B cell (primary cell): ENCODE measurements at regions not wholly inside any gene's neighbourhood (a gene's known extent, or its start where the extent isn't known, plus 50 kb on each side); places are given as distances from the start of the nearest gene placed in this dataset.

ENCODE experiments used
- ATAC-seq: fragments of 200-7000 bp; cut with Tn5 transposase; one replicate; pipeline ENCODE4 v1.10.0; 2021; ENCODE audit warnings: low read depth, mild to moderate bottlenecking, moderate number of reproducible peaks, moderate library complexity
- CTCF ChIA-PET: fragments of 350-600 bp; sonication (Branson Sonifier 250); formaldehyde crosslinking; loops from one replicate; lab custom pipeline; 2021; ENCODE audit warnings: antibody characterized with exemption, inconsistent platforms; lab: Charles Lee
- POLR2A ChIA-PET: fragments of 350-600 bp; sonication (Branson Sonifier 250); formaldehyde crosslinking; loops from one replicate; lab custom pipeline; 2021; ENCODE audit warnings: antibody characterized with exemption; lab: Charles Lee
- DNase-seq: peaks from one replicate; pipeline ENCODE4 v3.0.0; 2013
- H2AFZ ChIP-seq: 2 replicates; pipeline ENCODE4 v1.6.1; 2012; ENCODE audit warnings: mild to moderate bottlenecking, low read depth, low read length; ENCODE audit not compliant: insufficient read depth, poor library complexity, severe bottlenecking
- H3K27ac ChIP-seq, 2 donors: 1 replicate in 1 of 2; 2 replicates in 1 of 2; pipeline ENCODE4 v1.5.1; 2012 to 2013; ENCODE audit warnings: low read length in 2 of 2, mild to moderate bottlenecking in 2 of 2, moderate library complexity in 1 of 2
- H3K27me3 ChIP-seq, 4 experiments: fragments of 200-600 bp in 1 of 4; sonication (generic) in 1 of 4; replicated peaks in 1 of 4; 1 replicate in 2 of 4; 2 replicates in 2 of 4; pipeline versions ENCODE4 v1.6.1 to v1.7.0; 2013 to 2016; ENCODE audit warnings: low read length in 3 of 4, mild to moderate bottlenecking in 2 of 4, mixed read lengths in 1 of 4, moderate library complexity in 1 of 4; ENCODE audit not compliant: insufficient read depth in 4 of 4, control insufficient read depth in 3 of 4; ENCODE audit errors: control extremely low read depth in 1 of 4
- H3K36me3 ChIP-seq, 2 experiments: replicated peaks in 1 of 2; 1 replicate in 1 of 2; 2 replicates in 1 of 2; pipeline versions ENCODE4 v1.6.1 to v1.7.1; 2013; ENCODE audit warnings: low read length in 1 of 2; ENCODE audit not compliant: insufficient read depth in 2 of 2, control insufficient read depth in 1 of 2; ENCODE audit errors: control extremely low read depth in 1 of 2, extremely low read depth in 1 of 2
- H3K4me1 ChIP-seq, 2 donors: fragments of 200-600 bp in 1 of 2; sonication (generic) in 1 of 2; 1 replicate in 1 of 2; 2 replicates in 1 of 2; pipeline versions ENCODE4 v1.5.1 to v1.6.1; 2013 to 2017; ENCODE audit warnings: low read length in 2 of 2; ENCODE audit not compliant: control insufficient read depth in 2 of 2, insufficient read depth in 2 of 2
- H3K4me2 ChIP-seq: replicated peaks from 2 replicates; pipeline ENCODE3; 2012; ENCODE audit warnings: mild to moderate bottlenecking, low read depth, low read length; ENCODE audit not compliant: poor library complexity, severe bottlenecking
- H3K4me3 ChIP-seq, 5 experiments: fragments of 200-600 bp in 1 of 5; sonication (generic) in 1 of 5; 1 replicate in 3 of 5; 2 replicates in 2 of 5; pipeline versions ENCODE4 v1.5.1 to v1.7.0; 2011 to 2016; ENCODE audit warnings: low read length in 4 of 5, mild to moderate bottlenecking in 4 of 5, low read depth in 2 of 5, control low read depth in 1 of 5, moderate library complexity in 1 of 5; ENCODE audit not compliant: insufficient read depth in 1 of 5; ENCODE audit errors: control extremely low read depth in 1 of 5, extremely low read depth in 1 of 5
- H3K79me2 ChIP-seq: fragments of 200-600 bp; sonication (generic); one replicate; pipeline ENCODE4 v1.6.0; 2016; ENCODE audit warnings: low read length; ENCODE audit not compliant: control insufficient read depth, insufficient read depth
- H3K9ac ChIP-seq: fragments of 200-600 bp; sonication (generic); 2 replicates; pipeline ENCODE4 v1.6.1; 2017; ENCODE audit warnings: mild to moderate bottlenecking, low read length, moderate library complexity
- H3K9me3 ChIP-seq, 3 donors: one replicate each; pipeline versions ENCODE4 v1.6.1 to v1.7.1; 2013; ENCODE audit warnings: low read length in 2 of 3; ENCODE audit not compliant: control insufficient read depth in 2 of 3, insufficient read depth in 1 of 3; ENCODE audit errors: control extremely low read depth in 1 of 3
- H4K20me1 ChIP-seq: 2 replicates; pipeline ENCODE4 v1.6.0; 2012; ENCODE audit warnings: mild to moderate bottlenecking, low read length; ENCODE audit not compliant: insufficient read depth, control insufficient read depth, poor library complexity, severe bottlenecking
- H3K27ac Mint-ChIP-seq: one replicate; pipeline ENCODE4 v1.8.0; 2021; ENCODE audit warnings: mixed read lengths
- H3K27me3 Mint-ChIP-seq: one replicate; pipeline ENCODE4 v1.8.0; 2021; ENCODE audit warnings: mixed read lengths
- H3K4me1 Mint-ChIP-seq: one replicate; pipeline ENCODE4 v1.8.0; 2021; ENCODE audit warnings: mixed read lengths
- H3K4me3 Mint-ChIP-seq: one replicate; pipeline ENCODE4 v1.8.0; 2021; ENCODE audit warnings: mixed read lengths
- H3K9me3 Mint-ChIP-seq: one replicate; pipeline ENCODE4 v1.8.0; 2022; ENCODE audit warnings: mixed read lengths; ENCODE audit not compliant: insufficient read depth
- CTCF ChIP-seq: fragments of 200-600 bp; IDR thresholded peaks from one replicate; pipeline ENCODE4 v1.8.0; 2022; ENCODE audit warnings: antibody characterized with exemption, mild to moderate bottlenecking
- EZH2 ChIP-seq: IDR thresholded peaks from 2 replicates; pipeline ENCODE4 v1.6.1; 2012; ENCODE audit warnings: borderline replicate concordance, low read depth, mild to moderate bottlenecking, moderate library complexity, low read length; ENCODE audit not compliant: insufficient read depth, poor library complexity, severe bottlenecking
- WGBS: methylation state at CpG from one replicate; pipeline ENCODE4 v1.1.5; 2013; ENCODE audit warnings: missing lambda C conversion rate; ENCODE audit not compliant: insufficient coverage; 5-methylcytosine and 5-hydroxymethylcytosine counted together
- intact Hi-C: fragments of 100-400 bp; cut with micrococcal nuclease; formaldehyde crosslinking; loops from one replicate; pipeline ENCODE4 v1.10.0; 2022

- peak overlapping the region; percentile 54 for H2AFZ ChIP-seq
These were observed 165.1 kb downstream of the GLRX3 start for GRCh38 chr10:130301021-130301892.

More at GRCh38 chr10:130301021-130301892, 165.1 kb downstream of the GLRX3 start:
- H3K9me3 ChIP-seq: peaks cover 2 to 49% (median 19%) of the 10 kb centered on the region in 3 donors
- Mint-ChIP-seq H3K4me1 (peaks cover 6% of the 10 kb centered on the region), H3K9me3 (peaks cover 15% of the 10 kb centered on the region), H3K27me3 (no peaks in the 10 kb centered on the region), H3K27ac (peak overlapping the region; percentile 74), H3K4me3 (peak overlapping the region; percentile 66)
- TF ChIP-seq EZH2 (no peak), CTCF (no peak)
- peak; percentile 50 for DNase-seq
- H3K27me3 ChIP-seq: no peaks in the 10 kb centered on the region
- H3K79me2 ChIP-seq: no peaks in the 10 kb centered on the region
- peak; percentile 70 for ATAC-seq
- H3K4me3 ChIP-seq: peak overlapping the region in 4 of 5 experiments; percentile 35 to 67 (median 50)
- POLR2A ChIA-PET: interaction anchor here (0.9 kb wide), 1 partner anchor 190 kb away, joined by 4 read pairs; no protein-coding TSS in a partner anchor
- intact Hi-C loops: no loop called here
- no peaks in the 10 kb centered on the region for H4K20me1 ChIP-seq
- no peaks in the 10 kb centered on the region for H3K4me1 ChIP-seq
- H3K4me2 ChIP-seq: peak overlapping the region; percentile 62
- 49% methylated on average over 54 of the region's 54 CpGs for WGBS
- peak overlapping the region in 1 of 2 donors; percentile 33 for H3K27ac ChIP-seq
- no peaks in the 10 kb centered on the region for H3K36me3 ChIP-seq
- peak overlapping the region; percentile 64 for H3K9ac ChIP-seq
- CTCF ChIA-PET: interaction anchor here (0.8 to 1.6 kb wide), 2 partner anchors 9 to 191 kb away, joined by 3 to 8 read pairs; partner anchors contain the start of gene C10orf143
